ENCODE measurements at regions not wholly inside any gene's neighbourhood (a gene's known extent, or its start where the extent isn't known, plus 50 kb on each side); places are given as distances from the start of the nearest gene placed in this dataset.

- TF ChIP-seq POLR2A (IDR thresholded peaks at IDR 0.05; ENCODE audit: low read depth, low read length) (no peak), POLR2AphosphoS5 (IDR thresholded peaks at IDR 0.05; ENCODE audit: low read depth, low read length) (no peak), TAF1 (IDR thresholded peaks at IDR 0.05; ENCODE audit: borderline replicate concordance, low read depth, low read length) (no peak)
Measured at GRCh38 chr4:89599026-89599425, 237.9 kb downstream of the SNCA start.

Measured in GM12892 (cell line).